Keratinocyte (primary cell): ENCODE measurements at regions not wholly inside any gene's neighbourhood (a gene's known extent, or its start where the extent isn't known, plus 50 kb on each side); places are given as distances from the start of the nearest gene placed in this dataset.

Experiments used
- DNase-seq: peaks from one replicate; pipeline ENCODE4 v3.0.0-alpha.2; 2011; ENCODE audit warnings: low read depth, missing footprints, low spot score
- FAIRE-seq: peaks from 2 replicates; lab custom pipeline; 2011; peaks lifted over from hg19 to GRCh38; lab: Jason Lieb, UNC
- H2AFZ ChIP-seq: 2 replicates; pipeline ENCODE4 v1.6.0; 2012; ENCODE audit warnings: low read length, control low read depth, inconsistent platforms; ENCODE audit not compliant: control insufficient read depth
- H3K27ac ChIP-seq: 2 replicates; pipeline ENCODE4 v1.5.1; 2011; ENCODE audit warnings: low read length; ENCODE audit not compliant: control insufficient read depth, insufficient read depth
- H3K27me3 ChIP-seq: 3 replicates; pipeline ENCODE4 v1.6.0; 2011; ENCODE audit warnings: low read length; ENCODE audit not compliant: control insufficient read depth, insufficient read depth; ENCODE audit errors: extremely low read depth
- H3K36me3 ChIP-seq, 2 experiments: 2 replicates in 1 of 2; 3 replicates in 1 of 2; pipeline ENCODE4 v1.5.1; 2011; ENCODE audit warnings: low read length in 2 of 2, mild to moderate bottlenecking in 1 of 2; ENCODE audit not compliant: control insufficient read depth in 2 of 2, insufficient read depth in 2 of 2; ENCODE audit errors: extremely low read depth in 1 of 2
- H3K4me1 ChIP-seq: 3 replicates; pipeline ENCODE4 v1.5.1; 2011; ENCODE audit warnings: low read length; ENCODE audit not compliant: control insufficient read depth, insufficient read depth; ENCODE audit errors: extremely low read depth
- H3K4me2 ChIP-seq: 3 replicates; pipeline ENCODE4 v1.6.0; 2011; ENCODE audit warnings: low read depth, low read length; ENCODE audit not compliant: control insufficient read depth, insufficient read depth; ENCODE audit errors: extremely low read depth
- H3K4me3 ChIP-seq, 3 experiments: fragments of 200-600 bp in 1 of 3; sonication (generic) in 1 of 3; 2 replicates in 2 of 3; 3 replicates in 1 of 3; pipeline ENCODE4 v1.5.1; 2011 to 2016; ENCODE audit warnings: low read length in 3 of 3, mild to moderate bottlenecking in 3 of 3, control low read depth in 2 of 3, inconsistent platforms in 1 of 3, low read depth in 1 of 3, mixed read lengths in 1 of 3, mixed run types in 1 of 3, moderate library complexity in 1 of 3; ENCODE audit not compliant: control insufficient read depth in 2 of 3, insufficient read depth in 2 of 3; ENCODE audit errors: extremely low read depth in 1 of 3
- H3K79me2 ChIP-seq: 2 replicates; pipeline ENCODE4 v1.6.0; 2012; ENCODE audit warnings: low read length; ENCODE audit not compliant: control insufficient read depth, insufficient read depth
- H3K9ac ChIP-seq: 3 replicates; pipeline ENCODE4 v1.6.0; 2011; ENCODE audit warnings: low read length; ENCODE audit not compliant: control insufficient read depth, insufficient read depth; ENCODE audit errors: extremely low read depth
- H3K9me1 ChIP-seq: 3 replicates; pipeline ENCODE4 v1.6.0; 2011; ENCODE audit warnings: low read length; ENCODE audit not compliant: control insufficient read depth, insufficient read depth; ENCODE audit errors: extremely low read depth
- H3K9me3 ChIP-seq: 2 replicates; pipeline ENCODE4 v1.5.1; 2012; ENCODE audit warnings: low read depth, low read length; ENCODE audit not compliant: control insufficient read depth
- H4K20me1 ChIP-seq: 3 replicates; pipeline ENCODE4 v1.6.0; 2011; ENCODE audit warnings: low read length; ENCODE audit not compliant: control insufficient read depth, insufficient read depth; ENCODE audit errors: extremely low read depth
- EZH2 ChIP-seq: IDR thresholded peaks from one replicate; pipeline ENCODE4 v1.6.1; 2012; ENCODE audit warnings: inconsistent platforms, mild to moderate bottlenecking, low read length, moderate library complexity
- dilution Hi-C: fragments of 300-500 bp; cut with MboI; formaldehyde crosslinking; loops from one replicate; pipeline ENCODE4 v1.7.0; 2020; ENCODE audit warnings: low sequenced_read_pairs; ENCODE audit not compliant: extremely low pct_ligation_motif_present
- TF ChIP-seq, protein P1 (sequence below), 3 experiments: IDR thresholded peaks in 1 of 3; conservative IDR thresholded peaks in 1 of 3; optimal IDR thresholded peaks in 1 of 3; 2 replicates in 2 of 3; 3 replicates in 1 of 3; pipeline versions ENCODE3 to v1.5.1; 2011; ENCODE audit warnings: low read length in 3 of 3, mild to moderate bottlenecking in 3 of 3, moderate library complexity in 2 of 3, control low read depth in 1 of 3, inconsistent platforms in 1 of 3; ENCODE audit not compliant: insufficient read depth in 2 of 3; ENCODE audit errors: extremely low read depth in 1 of 3

DNA sequence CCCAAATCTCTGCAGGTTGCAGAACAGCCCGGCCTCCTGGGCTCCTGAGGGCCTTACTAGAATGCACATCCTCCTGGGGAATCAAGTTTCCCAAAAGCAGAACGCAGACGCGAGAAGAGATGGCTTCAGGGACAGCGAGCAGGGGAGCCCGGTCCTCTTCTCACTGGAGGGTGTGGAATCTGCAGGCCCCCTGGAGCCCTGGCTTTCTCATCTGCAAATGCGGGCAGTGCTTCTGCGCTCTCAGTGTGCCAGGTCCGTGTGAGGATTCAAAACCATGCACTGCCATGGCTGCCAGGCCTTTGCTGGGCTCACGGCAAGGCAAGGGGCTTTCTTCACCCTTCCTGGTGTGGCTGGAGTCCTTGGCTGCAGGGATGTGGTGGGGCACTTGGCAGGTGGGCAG, 330.9 kb upstream of the MKI67 start:
- no peak overlapping the region for H3K27ac ChIP-seq
- H3K36me3 ChIP-seq = no peaks in the 10 kb centered on the region
- H4K20me1 ChIP-seq = no peaks in the 10 kb centered on the region
- peaks cover 2% of the 10 kb centered on the region for H3K9me3 ChIP-seq
- no peak for FAIRE-seq
- H3K4me2 ChIP-seq = no peak overlapping the region
- DNase-seq = no peak
- no peaks in the 10 kb centered on the region for H3K27me3 ChIP-seq
- TF ChIP-seq, protein P1, sequence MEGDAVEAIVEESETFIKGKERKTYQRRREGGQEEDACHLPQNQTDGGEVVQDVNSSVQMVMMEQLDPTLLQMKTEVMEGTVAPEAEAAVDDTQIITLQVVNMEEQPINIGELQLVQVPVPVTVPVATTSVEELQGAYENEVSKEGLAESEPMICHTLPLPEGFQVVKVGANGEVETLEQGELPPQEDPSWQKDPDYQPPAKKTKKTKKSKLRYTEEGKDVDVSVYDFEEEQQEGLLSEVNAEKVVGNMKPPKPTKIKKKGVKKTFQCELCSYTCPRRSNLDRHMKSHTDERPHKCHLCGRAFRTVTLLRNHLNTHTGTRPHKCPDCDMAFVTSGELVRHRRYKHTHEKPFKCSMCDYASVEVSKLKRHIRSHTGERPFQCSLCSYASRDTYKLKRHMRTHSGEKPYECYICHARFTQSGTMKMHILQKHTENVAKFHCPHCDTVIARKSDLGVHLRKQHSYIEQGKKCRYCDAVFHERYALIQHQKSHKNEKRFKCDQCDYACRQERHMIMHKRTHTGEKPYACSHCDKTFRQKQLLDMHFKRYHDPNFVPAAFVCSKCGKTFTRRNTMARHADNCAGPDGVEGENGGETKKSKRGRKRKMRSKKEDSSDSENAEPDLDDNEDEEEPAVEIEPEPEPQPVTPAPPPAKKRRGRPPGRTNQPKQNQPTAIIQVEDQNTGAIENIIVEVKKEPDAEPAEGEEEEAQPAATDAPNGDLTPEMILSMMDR (optimal IDR thresholded peaks at IDR 0.05 in 1 of 3, IDR thresholded peaks at IDR 0.05 in 1 of 3, conservative IDR thresholded peaks at IDR 0.05 in 1 of 3; ENCODE audit: extremely low read depth in 1 of 3, insufficient read depth in 2 of 3, low read length in 3 of 3) = no peak
- no peak for TF ChIP-seq EZH2
- H3K79me2 ChIP-seq = no peaks in the 10 kb centered on the region
- no peaks in the 10 kb centered on the region for H3K4me1 ChIP-seq
- dilution Hi-C loops = no loop called here
- no peaks in the 10 kb centered on the region for H3K9me1 ChIP-seq
- no peak overlapping the region for H3K4me3 ChIP-seq
- H2AFZ ChIP-seq = no peak overlapping the region
- no peak overlapping the region for H3K9ac ChIP-seq

DNA sequence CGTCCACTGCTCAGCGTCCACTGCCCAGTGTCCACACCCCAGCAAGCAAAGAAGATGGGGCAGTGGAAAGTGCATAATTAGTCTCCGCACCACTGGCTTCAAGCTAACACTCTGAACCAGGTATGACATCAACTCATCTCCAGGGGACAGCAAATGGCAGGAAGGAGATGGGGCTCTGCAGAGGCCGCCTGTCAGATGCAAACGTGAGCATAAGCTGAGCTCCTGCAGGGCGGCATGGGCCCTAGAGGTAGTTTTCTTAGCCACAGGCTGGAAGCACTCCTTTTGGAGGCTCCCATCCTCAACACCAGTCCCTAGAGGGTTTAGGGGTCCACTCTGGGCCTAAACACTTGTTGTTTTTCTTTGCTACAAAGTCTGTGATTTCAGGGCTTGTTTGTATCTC, 335.8 kb upstream of the MKI67 start:
- H3K9me3 ChIP-seq = peaks cover 2% of the 10 kb centered on the region

More for the DNA sequence above, 335.8 kb upstream of the MKI67 start:
- no peak overlapping the region for H3K4me2 ChIP-seq
- no peak for FAIRE-seq
- no peak overlapping the region for H3K9ac ChIP-seq
- H3K27ac ChIP-seq = no peak overlapping the region
- no peaks in the 10 kb centered on the region for H3K4me1 ChIP-seq
- no peak for DNase-seq
- H3K9me1 ChIP-seq = no peaks in the 10 kb centered on the region
- H3K79me2 ChIP-seq = no peaks in the 10 kb centered on the region
- H3K27me3 ChIP-seq = no peaks in the 10 kb centered on the region
- no peak overlapping the region for H2AFZ ChIP-seq
- TF ChIP-seq, protein P1 (optimal IDR thresholded peaks at IDR 0.05 in 1 of 3, IDR thresholded peaks at IDR 0.05 in 1 of 3, conservative IDR thresholded peaks at IDR 0.05 in 1 of 3; ENCODE audit: extremely low read depth in 1 of 3, insufficient read depth in 2 of 3, low read length in 3 of 3) = no peak
- TF ChIP-seq EZH2 = no peak
- H4K20me1 ChIP-seq = no peaks in the 10 kb centered on the region
- dilution Hi-C loops = no loop called here
- H3K36me3 ChIP-seq = no peaks in the 10 kb centered on the region
- H3K4me3 ChIP-seq = no peak overlapping the region
